Esophagus muscularis mucosa (tissue), 4 donors: ENCODE measurements at regions not wholly inside any gene's neighbourhood (a gene's known extent, or its start where the extent isn't known, plus 50 kb on each side); places are given as distances from the start of the nearest gene placed in this dataset.

ENCODE experiments used
- DNase-seq: peaks from one replicate; pipeline ENCODE4 v3.0.0-alpha.2; 2017; ENCODE audit errors: extremely low spot score
- H3K27ac ChIP-seq, 4 donors: fragments of 200-600 bp; sonication (generic); replicated peaks in 1 of 4; 1 replicate in 3 of 4; 2 replicates in 1 of 4; pipeline ENCODE4 v1.5.1; 2016 to 2019; ENCODE audit warnings: mild to moderate bottlenecking in 1 of 4
- H3K27me3 ChIP-seq, 4 donors: fragments of 200-600 bp; sonication (generic); one replicate each; pipeline versions ENCODE4 v1.5.1 to v1.6.0; 2016 to 2019
- H3K36me3 ChIP-seq, 4 donors: fragments of 200-600 bp; sonication (generic); one replicate each; pipeline ENCODE4 v1.5.1; 2016 to 2019
- H3K4me1 ChIP-seq, 4 donors: fragments of 200-600 bp; sonication (generic); one replicate each; pipeline ENCODE4 v1.5.1; 2016 to 2019
- H3K4me3 ChIP-seq, 4 donors: fragments of 200-600 bp; sonication (generic); 1 replicate in 2 of 4; 2 replicates in 2 of 4; pipeline ENCODE4 v1.5.1; 2016 to 2019; ENCODE audit warnings: mild to moderate bottlenecking in 4 of 4, moderate library complexity in 1 of 4
- H3K9me3 ChIP-seq, 4 donors: fragments of 200-600 bp; sonication (generic); 1 replicate in 3 of 4; 2 replicates in 1 of 4; pipeline ENCODE4 v1.5.1; 2016 to 2019
- EP300 ChIP-seq: sonication (generic); formaldehyde crosslinking; IDR thresholded peaks from one replicate; pipeline ENCODE4 v1.6.1; 2017; ENCODE audit warnings: antibody characterized with exemption
- POLR2A ChIP-seq: fragments of 450-650 bp; IDR thresholded peaks from one replicate; pipeline ENCODE4 v1.6.1; 2017; ENCODE audit warnings: antibody characterized with exemption, moderate library complexity, mild to moderate bottlenecking, low read depth
- POLR2AphosphoS5 ChIP-seq, 2 donors: sonication (generic); formaldehyde crosslinking; IDR thresholded peaks; one replicate each; pipeline ENCODE4 v1.6.1; 2017; ENCODE audit warnings: antibody characterized with exemption in 2 of 2
- WGBS: methylation state at CpG from one replicate; pipeline ENCODE4 v1.1.5; 2018; 5-methylcytosine and 5-hydroxymethylcytosine counted together
- intact Hi-C: fragments of 100-400 bp; cut with DNase I; formaldehyde crosslinking; loops from one replicate; pipeline ENCODE4 v1.15.1; 2023
- TF ChIP-seq, protein P1 (sequence below), 3 experiments: fragments of 200-600 bp in 2 of 3; fragments of 450-650 bp in 1 of 3; sonication (generic) in 2 of 3; IDR thresholded peaks; one replicate each; pipeline ENCODE4 v1.5.1; 2017 to 2019; ENCODE audit warnings: antibody characterized with exemption in 3 of 3, mild to moderate bottlenecking in 2 of 3, moderate library complexity in 1 of 3

DNA sequence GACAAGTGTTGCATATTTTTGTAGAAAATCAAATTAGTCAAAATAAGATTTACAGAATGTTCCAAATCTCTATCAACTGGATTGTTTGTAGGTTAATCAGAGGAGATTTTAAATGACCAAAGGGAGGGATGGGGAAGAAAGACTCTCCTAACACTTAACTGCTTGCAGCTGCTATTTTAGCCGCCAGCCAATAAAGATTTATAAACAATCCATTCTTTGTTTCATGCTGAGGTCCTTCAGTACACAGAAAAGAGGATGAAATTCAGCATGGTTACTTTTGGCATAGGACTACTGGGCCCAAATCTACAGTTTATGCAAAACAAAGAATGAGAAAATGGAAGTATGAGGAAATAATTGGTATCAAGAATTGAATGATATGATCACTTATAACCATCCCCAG lies 86.4 kb upstream of the FN1 start:
- intact Hi-C loops, result no loop called here
- Histone ChIP-seq H3K27ac (no peak overlapping the region), H3K36me3 (no peaks in the 10 kb centered on the region), H3K9me3 (no peaks in the 10 kb centered on the region), H3K4me3 (no peak overlapping the region), H3K27me3 (no peaks in the 10 kb centered on the region), H3K4me1 (peaks cover 0 to 10% (median 2%) of the 10 kb centered on the region in 4 donors)
- TF ChIP-seq POLR2AphosphoS5 (IDR thresholded peaks at IDR 0.05) (no peak), EP300 (no peak), POLR2A (no peak)
- TF ChIP-seq, protein P1, sequence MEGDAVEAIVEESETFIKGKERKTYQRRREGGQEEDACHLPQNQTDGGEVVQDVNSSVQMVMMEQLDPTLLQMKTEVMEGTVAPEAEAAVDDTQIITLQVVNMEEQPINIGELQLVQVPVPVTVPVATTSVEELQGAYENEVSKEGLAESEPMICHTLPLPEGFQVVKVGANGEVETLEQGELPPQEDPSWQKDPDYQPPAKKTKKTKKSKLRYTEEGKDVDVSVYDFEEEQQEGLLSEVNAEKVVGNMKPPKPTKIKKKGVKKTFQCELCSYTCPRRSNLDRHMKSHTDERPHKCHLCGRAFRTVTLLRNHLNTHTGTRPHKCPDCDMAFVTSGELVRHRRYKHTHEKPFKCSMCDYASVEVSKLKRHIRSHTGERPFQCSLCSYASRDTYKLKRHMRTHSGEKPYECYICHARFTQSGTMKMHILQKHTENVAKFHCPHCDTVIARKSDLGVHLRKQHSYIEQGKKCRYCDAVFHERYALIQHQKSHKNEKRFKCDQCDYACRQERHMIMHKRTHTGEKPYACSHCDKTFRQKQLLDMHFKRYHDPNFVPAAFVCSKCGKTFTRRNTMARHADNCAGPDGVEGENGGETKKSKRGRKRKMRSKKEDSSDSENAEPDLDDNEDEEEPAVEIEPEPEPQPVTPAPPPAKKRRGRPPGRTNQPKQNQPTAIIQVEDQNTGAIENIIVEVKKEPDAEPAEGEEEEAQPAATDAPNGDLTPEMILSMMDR (IDR thresholded peaks at IDR 0.05), result no peak
- DNase-seq, result no peak
- 64% methylated on average over 1 of the region's 1 CpG for WGBS

DNA sequence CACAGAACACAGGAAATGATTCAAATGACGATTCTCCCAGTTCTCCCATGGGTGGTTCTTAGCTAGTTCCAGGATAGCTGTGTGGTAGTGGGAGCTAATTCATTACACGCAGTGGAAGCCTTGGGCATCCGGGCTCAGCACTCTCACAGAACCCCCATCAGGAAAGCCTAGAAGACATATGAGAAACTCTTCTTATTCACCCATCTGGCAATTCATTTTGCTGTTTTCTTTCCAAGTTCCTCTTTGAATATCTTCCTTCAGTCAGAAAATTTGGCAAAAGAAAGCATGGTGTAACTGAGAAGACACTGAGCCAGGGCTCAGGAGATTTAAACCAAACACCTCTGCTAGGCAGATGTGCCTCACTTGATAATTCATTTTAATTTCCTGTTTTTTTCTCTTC lies 85.2 kb upstream of the FN1 start:
- H3K27ac ChIP-seq, result no peak overlapping the region
- 64% methylated on average over 3 of the region's 3 CpGs for WGBS
- no peak overlapping the region for H3K4me3 ChIP-seq
- TF ChIP-seq POLR2A, result no peak
- TF ChIP-seq, protein P1 (IDR thresholded peaks at IDR 0.05), result no peak
- TF ChIP-seq POLR2AphosphoS5 (IDR thresholded peaks at IDR 0.05), result no peak
- TF ChIP-seq EP300, result no peak
- H3K9me3 ChIP-seq, result no peaks in the 10 kb centered on the region
- intact Hi-C loops, result no loop called here
- no peak for DNase-seq
- no peaks in the 10 kb centered on the region for H3K27me3 ChIP-seq
- H3K36me3 ChIP-seq, result no peaks in the 10 kb centered on the region
- H3K4me1 ChIP-seq, result peaks cover 0 to 8% (median 0%) of the 10 kb centered on the region in 4 donors

DNA sequence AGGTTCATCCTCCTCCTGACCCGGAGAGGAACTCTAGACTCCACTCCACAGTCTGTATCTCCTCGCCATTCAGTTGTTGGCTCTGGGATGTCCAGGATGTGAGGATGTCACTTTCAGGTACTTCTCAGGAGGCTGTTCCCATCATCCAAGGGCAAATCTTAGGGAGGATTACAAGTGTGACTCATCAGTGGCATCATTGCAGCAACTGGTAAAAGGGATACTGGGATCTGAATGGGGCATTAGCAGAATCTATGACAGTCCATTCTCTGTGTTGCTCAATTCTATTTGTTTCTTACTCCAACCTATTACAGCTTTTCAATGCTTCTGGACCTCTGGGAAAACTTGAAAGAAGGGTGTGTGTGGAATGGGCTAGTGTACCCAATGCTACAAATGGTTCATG lies 81.5 kb upstream of the FN1 start:
- Histone ChIP-seq H3K27me3 (no peaks in the 10 kb centered on the region), H3K27ac (no peak overlapping the region), H3K36me3 (no peaks in the 10 kb centered on the region), H3K9me3 (no peaks in the 10 kb centered on the region), H3K4me1 (peaks cover 0 to 8% (median 0%) of the 10 kb centered on the region in 4 donors), H3K4me3 (no peak overlapping the region)
- intact Hi-C loops, result no loop called here
- WGBS, result 97% methylated on average over 2 of the region's 2 CpGs
- TF ChIP-seq POLR2AphosphoS5 (IDR thresholded peaks at IDR 0.05), result no peak
- TF ChIP-seq POLR2A, result no peak
- TF ChIP-seq, protein P1 (IDR thresholded peaks at IDR 0.05), result no peak
- no peak for TF ChIP-seq EP300
- DNase-seq, result no peak

DNA sequence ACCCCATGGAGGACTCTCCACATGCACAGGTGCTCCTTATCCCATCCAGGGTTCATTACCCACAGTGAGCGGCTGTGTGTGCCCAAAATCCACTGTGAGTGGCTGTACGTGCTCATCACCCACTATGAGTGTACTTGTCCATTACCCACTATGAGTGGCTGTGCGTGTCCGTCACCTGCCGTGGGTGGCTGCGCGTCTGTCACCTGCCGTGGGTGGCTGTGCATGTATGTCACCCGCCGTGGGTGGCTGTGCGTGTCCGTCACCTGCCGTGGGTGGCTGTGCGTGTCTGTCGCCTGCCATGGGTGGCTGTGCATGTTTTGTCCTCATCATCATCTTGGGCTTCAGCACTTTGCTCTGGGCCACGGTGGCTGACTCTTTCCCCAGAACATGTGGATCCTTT lies 78.6 kb upstream of the FN1 start:
- Histone ChIP-seq H3K27me3 (no peaks in the 10 kb centered on the region), H3K36me3 (no peaks in the 10 kb centered on the region), H3K4me3 (no peak overlapping the region), H3K4me1 (no peaks in the 10 kb centered on the region), H3K27ac (no peak overlapping the region), H3K9me3 (no peaks in the 10 kb centered on the region)
- WGBS, result 99% methylated on average over 16 of the region's 16 CpGs
- TF ChIP-seq POLR2A, result no peak
- TF ChIP-seq POLR2AphosphoS5 (IDR thresholded peaks at IDR 0.05), result no peak
- intact Hi-C loops, result no loop called here
- no peak for DNase-seq

DNA sequence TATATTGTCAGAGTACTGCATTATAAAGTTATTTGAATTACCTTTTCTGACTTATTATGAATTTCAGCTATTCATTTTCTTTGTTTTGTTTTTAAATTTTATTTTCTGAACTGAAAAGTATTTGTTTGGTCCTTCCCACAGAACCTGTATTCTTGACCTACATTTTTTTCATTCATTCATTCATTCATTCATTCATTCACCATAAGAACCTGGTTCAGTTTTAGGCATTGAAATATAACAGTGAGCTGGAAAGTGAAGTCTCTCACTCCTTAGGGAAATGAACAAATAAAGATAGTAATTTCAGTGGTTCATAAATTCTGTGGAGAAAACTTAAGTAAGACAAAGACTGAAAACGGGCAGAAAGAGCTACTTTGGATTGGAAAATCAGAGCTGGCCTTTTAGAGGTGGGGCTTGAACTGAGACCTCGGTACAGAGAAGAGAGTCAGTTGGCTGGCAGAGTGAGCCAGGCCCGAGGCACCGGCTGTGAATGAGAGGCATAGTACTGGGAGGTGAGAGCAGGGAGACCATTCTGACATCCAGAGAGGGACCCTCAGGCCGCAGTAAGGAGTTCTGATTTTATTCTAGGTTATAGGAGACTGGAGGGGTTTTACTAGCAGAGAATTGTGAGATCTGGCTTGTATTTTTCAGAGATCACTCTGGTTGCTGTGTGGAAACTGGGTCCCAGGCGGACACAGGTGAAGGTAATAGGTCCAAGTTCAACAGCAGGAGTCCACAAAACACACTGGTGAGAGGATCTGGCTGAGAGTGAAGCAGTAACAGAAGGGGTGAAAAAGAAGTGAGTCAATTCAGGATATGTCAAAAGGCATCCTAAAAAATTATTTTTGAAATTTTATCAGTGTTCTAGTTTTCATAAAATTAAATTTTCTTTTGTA lies 75.8 kb upstream of the FN1 start:
- WGBS, result 88% methylated on average over 6 of the region's 6 CpGs
- no peaks in the 10 kb centered on the region for H3K27me3 ChIP-seq
- intact Hi-C loops, result no loop called here
- H3K9me3 ChIP-seq, result no peaks in the 10 kb centered on the region
- no peak for TF ChIP-seq POLR2AphosphoS5 (IDR thresholded peaks at IDR 0.05)
- TF ChIP-seq POLR2A, result no peak
- DNase-seq, result no peak
- H3K27ac ChIP-seq, result no peak overlapping the region
- no peak overlapping the region for H3K4me3 ChIP-seq
- peaks cover 0 to 12% (median 3%) of the 10 kb centered on the region in 4 donors for H3K4me1 ChIP-seq
- no peaks in the 10 kb centered on the region for H3K36me3 ChIP-seq
